ENCODE measurements at regions not wholly inside any gene's neighbourhood (a gene's known extent, or its start where the extent isn't known, plus 50 kb on each side); places are given as distances from the start of the nearest gene placed in this dataset.

GRCh38 chr18:60197671-60198462 lies 174.7 kb downstream of the MC4R start:
- TF ChIP-seq POLR2AphosphoS5 (IDR thresholded peaks at IDR 0.05; ENCODE audit: borderline replicate concordance, low read depth, low read length), result no peak
- TF ChIP-seq EZH2 (IDR thresholded peaks at IDR 0.05), result no peak

All from SK-N-MC (cell line).